ENCODE measurements at regions not wholly inside any gene's neighbourhood (a gene's known extent, or its start where the extent isn't known, plus 50 kb on each side); places are given as distances from the start of the nearest gene placed in this dataset.

DNA sequence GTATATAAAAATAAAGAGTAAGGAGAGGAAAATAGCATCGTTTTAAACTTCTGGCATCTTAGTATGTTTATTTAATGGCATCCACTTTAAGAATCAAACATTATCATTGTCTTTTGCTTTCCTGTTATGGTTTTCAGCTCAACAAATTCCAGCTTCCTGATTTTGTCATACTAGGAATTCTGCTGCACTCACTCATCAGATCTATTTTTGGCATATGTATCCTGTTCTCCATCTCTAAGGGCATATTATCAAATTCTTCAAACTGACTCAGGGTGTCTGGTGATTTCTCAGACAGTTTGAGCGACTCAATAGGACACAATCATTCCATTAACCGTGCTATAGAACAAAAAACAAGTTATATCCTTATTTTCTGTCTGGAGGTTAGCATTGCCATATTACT is 248.5 kb upstream of the DIAPH2 start:
- Histone ChIP-seq H3K4me3 (no peak overlapping the region), H3K27ac (no peak overlapping the region), H3K9me3 (ENCODE audit: low read depth) (no peaks in the 10 kb centered on the region), H4K20me1 (ENCODE audit: insufficient read depth, poor library complexity, severe bottlenecking) (no peaks in the 10 kb centered on the region), H3K4me2 (no peak overlapping the region), H3K79me2 (no peaks in the 10 kb centered on the region), H3K36me3 (replicated peaks; ENCODE audit: insufficient read depth, low read depth) (no peaks in the 10 kb centered on the region), H2AFZ (no peak overlapping the region), H3K27me3 (no peaks in the 10 kb centered on the region), H3K9me2 (replicated peaks; ENCODE audit: insufficient read depth) (no peaks in the 10 kb centered on the region), H3K4me1 (ENCODE audit: insufficient read depth) (no peaks in the 10 kb centered on the region)
- WGBS (ENCODE audit: low lambda C conversion rate, missing lambda C conversion rate): 55% methylated on average over 3 of the region's 3 CpGs
- TF ChIP-seq, protein P1, sequence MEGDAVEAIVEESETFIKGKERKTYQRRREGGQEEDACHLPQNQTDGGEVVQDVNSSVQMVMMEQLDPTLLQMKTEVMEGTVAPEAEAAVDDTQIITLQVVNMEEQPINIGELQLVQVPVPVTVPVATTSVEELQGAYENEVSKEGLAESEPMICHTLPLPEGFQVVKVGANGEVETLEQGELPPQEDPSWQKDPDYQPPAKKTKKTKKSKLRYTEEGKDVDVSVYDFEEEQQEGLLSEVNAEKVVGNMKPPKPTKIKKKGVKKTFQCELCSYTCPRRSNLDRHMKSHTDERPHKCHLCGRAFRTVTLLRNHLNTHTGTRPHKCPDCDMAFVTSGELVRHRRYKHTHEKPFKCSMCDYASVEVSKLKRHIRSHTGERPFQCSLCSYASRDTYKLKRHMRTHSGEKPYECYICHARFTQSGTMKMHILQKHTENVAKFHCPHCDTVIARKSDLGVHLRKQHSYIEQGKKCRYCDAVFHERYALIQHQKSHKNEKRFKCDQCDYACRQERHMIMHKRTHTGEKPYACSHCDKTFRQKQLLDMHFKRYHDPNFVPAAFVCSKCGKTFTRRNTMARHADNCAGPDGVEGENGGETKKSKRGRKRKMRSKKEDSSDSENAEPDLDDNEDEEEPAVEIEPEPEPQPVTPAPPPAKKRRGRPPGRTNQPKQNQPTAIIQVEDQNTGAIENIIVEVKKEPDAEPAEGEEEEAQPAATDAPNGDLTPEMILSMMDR (IDR thresholded peaks at IDR 0.05; ENCODE audit: poor library complexity): no peak
- no peak for TF ChIP-seq EZH2 (IDR thresholded peaks at IDR 0.05; ENCODE audit: borderline replicate concordance)
- TF ChIP-seq EZH2phosphoT487 (IDR thresholded peaks at IDR 0.05; ENCODE audit: low read depth, severe bottlenecking, unreplicated experiment): no peak
- DNase-seq (ENCODE audit: low spot score): no peak

DNA sequence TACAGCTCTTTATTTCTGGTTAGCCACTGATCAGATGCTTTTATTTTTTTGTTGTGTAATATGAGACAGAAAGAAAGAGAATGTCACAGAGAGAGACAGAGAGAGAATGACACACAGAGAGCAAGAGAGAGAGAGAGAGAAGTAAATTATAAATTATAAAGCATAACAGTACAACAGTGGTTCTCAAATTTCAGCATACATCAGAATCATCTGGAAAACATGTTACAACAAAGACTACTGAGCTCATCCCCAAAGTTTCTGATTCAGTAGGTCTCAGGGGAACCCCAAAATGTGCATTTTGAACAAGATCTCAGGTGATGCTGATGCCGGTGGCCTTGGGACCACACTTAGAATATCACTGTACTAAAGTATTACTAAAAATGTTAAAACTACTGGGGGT is 245.8 kb upstream of the DIAPH2 start:
- H3K9me3 ChIP-seq (ENCODE audit: low read depth): no peaks in the 10 kb centered on the region
- WGBS (ENCODE audit: low lambda C conversion rate, missing lambda C conversion rate): 83% methylated on average over 1 of the region's 1 CpG
- no peaks in the 10 kb centered on the region for H3K79me2 ChIP-seq
- no peaks in the 10 kb centered on the region for H4K20me1 ChIP-seq (ENCODE audit: insufficient read depth, poor library complexity, severe bottlenecking)
- no peak for DNase-seq (ENCODE audit: low spot score)
- no peak overlapping the region for H3K27ac ChIP-seq
- H3K4me3 ChIP-seq: no peak overlapping the region
- no peak overlapping the region for H2AFZ ChIP-seq
- H3K4me2 ChIP-seq: no peak overlapping the region
- H3K27me3 ChIP-seq: no peaks in the 10 kb centered on the region
- no peaks in the 10 kb centered on the region for H3K36me3 ChIP-seq (replicated peaks; ENCODE audit: insufficient read depth, low read depth)
- no peaks in the 10 kb centered on the region for H3K4me1 ChIP-seq (ENCODE audit: insufficient read depth)
- H3K9me2 ChIP-seq (replicated peaks; ENCODE audit: insufficient read depth): no peaks in the 10 kb centered on the region
- TF ChIP-seq EZH2phosphoT487 (IDR thresholded peaks at IDR 0.05; ENCODE audit: low read depth, severe bottlenecking, unreplicated experiment): no peak

DNA sequence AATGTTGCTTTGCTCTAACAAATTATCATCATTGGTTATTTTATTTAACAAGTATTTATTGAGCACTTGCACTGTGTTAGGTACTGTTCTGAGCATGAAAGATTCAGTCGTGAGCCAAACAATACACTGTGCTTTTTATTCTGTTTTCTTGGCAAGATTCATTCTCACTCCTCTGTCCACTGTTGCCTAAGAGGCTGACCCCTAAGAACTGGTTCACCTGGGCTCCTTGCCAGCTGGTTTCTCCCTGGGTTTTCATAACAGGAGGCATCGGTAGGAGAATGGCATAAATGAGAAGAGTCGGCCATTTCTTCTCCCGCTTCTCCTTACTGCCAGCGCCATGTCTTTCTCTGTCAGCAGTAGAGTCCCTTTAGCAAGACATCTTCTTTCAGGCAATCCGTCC is 243.7 kb upstream of the DIAPH2 start:
- H3K27me3 ChIP-seq: no peaks in the 10 kb centered on the region
- 85% methylated on average over 6 of the region's 6 CpGs for WGBS (ENCODE audit: low lambda C conversion rate, missing lambda C conversion rate)
- H3K4me2 ChIP-seq: no peak overlapping the region
- H3K27ac ChIP-seq: no peak overlapping the region
- no peaks in the 10 kb centered on the region for H3K36me3 ChIP-seq (replicated peaks; ENCODE audit: insufficient read depth, low read depth)
- no peaks in the 10 kb centered on the region for H4K20me1 ChIP-seq (ENCODE audit: insufficient read depth, poor library complexity, severe bottlenecking)
- TF ChIP-seq EZH2 (IDR thresholded peaks at IDR 0.05; ENCODE audit: borderline replicate concordance): no peak
- no peak for TF ChIP-seq EZH2phosphoT487 (IDR thresholded peaks at IDR 0.05; ENCODE audit: low read depth, severe bottlenecking, unreplicated experiment)
- TF ChIP-seq, protein P1 (IDR thresholded peaks at IDR 0.05; ENCODE audit: poor library complexity): no peak
- no peaks in the 10 kb centered on the region for H3K4me1 ChIP-seq (ENCODE audit: insufficient read depth)
- no peaks in the 10 kb centered on the region for H3K9me2 ChIP-seq (replicated peaks; ENCODE audit: insufficient read depth)
- no peaks in the 10 kb centered on the region for H3K9me3 ChIP-seq (ENCODE audit: low read depth)
- H2AFZ ChIP-seq: no peak overlapping the region
- H3K79me2 ChIP-seq: no peaks in the 10 kb centered on the region
- DNase-seq (ENCODE audit: low spot score): no peak
- no peak overlapping the region for H3K4me3 ChIP-seq

DNA sequence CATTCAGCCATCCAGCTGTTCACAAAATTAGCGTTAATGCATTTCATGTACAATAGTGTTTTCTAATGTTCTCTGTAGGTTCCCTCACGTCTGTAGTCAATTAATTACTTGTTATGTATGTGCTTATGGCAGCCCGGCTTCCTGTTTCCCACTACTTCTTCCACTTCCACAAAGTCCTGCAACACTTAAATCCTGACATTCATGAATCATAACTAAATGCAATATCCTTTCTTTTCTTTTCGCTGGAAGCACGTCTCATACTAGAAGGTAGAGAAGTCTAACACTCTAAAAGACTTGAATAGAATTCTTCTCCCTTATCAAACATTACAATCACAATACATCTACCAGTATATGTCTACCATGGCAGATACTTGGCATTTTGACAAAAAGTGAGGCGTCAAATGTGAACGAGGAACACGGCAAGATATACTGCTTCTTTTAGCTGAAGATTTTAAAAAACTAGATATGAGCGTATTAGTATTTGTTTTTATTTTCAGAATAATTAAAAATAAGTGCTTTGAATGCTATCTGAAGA is 239.0 kb upstream of the DIAPH2 start:
- no peaks in the 10 kb centered on the region for H3K9me3 ChIP-seq (ENCODE audit: low read depth)
- no peak overlapping the region for H3K4me3 ChIP-seq
- TF ChIP-seq, protein P1 (IDR thresholded peaks at IDR 0.05; ENCODE audit: poor library complexity): no peak
- no peak for DNase-seq (ENCODE audit: low spot score)
- H3K27ac ChIP-seq: no peak overlapping the region
- no peaks in the 10 kb centered on the region for H3K4me1 ChIP-seq (ENCODE audit: insufficient read depth)
- no peak overlapping the region for H2AFZ ChIP-seq
- no peaks in the 10 kb centered on the region for H3K27me3 ChIP-seq
- no peaks in the 10 kb centered on the region for H4K20me1 ChIP-seq (ENCODE audit: insufficient read depth, poor library complexity, severe bottlenecking)
- no peaks in the 10 kb centered on the region for H3K36me3 ChIP-seq (replicated peaks; ENCODE audit: insufficient read depth, low read depth)
- 81% methylated on average over 9 of the region's 9 CpGs for WGBS (ENCODE audit: low lambda C conversion rate, missing lambda C conversion rate)
- H3K4me2 ChIP-seq: no peak overlapping the region
- no peaks in the 10 kb centered on the region for H3K79me2 ChIP-seq
- no peaks in the 10 kb centered on the region for H3K9me2 ChIP-seq (replicated peaks; ENCODE audit: insufficient read depth)
